ENCODE measurements at regions not wholly inside any gene's neighbourhood (a gene's known extent, or its start where the extent isn't known, plus 50 kb on each side); places are given as distances from the start of the nearest gene placed in this dataset.
"Not testable (repeated sequence)": the region's sequence is repeated elsewhere in the genome, so short reads cannot be mapped to it uniquely, and the experiment has no call there.

DNA sequence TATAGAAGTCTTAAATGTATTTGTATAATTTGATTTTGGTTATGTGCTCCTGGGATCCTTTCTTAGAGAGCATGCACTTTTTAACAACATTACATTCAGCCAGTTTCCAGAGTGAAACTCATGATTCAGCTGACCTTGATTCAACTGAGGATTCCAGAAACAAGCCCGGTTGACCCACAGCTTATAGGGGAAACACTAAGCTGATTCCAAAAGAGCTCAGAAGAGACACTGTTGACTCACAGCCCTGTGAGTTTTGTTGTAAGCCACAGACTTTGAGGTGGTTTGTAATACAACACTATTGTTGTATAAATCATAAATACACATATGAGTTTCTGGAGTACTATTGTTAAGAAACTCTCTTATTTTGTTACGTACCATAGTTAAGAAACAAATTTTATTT is 133.8 kb upstream of the MGAT4C start:
- no peak overlapping the region for H3K27ac ChIP-seq
- H3K9me3 Mint-ChIP-seq = no peaks in the 10 kb centered on the region
- no peaks in the 10 kb centered on the region for H3K4me1 Mint-ChIP-seq
- no peaks in the 10 kb centered on the region for H3K79me2 ChIP-seq (ENCODE audit: low read depth)
- H3K27me3 ChIP-seq = no peaks in the 10 kb centered on the region
- no peak overlapping the region for H3K4me2 ChIP-seq
- DNase-seq (ENCODE audit: low spot score) = no peak
- H3K27ac Mint-ChIP-seq = no peak overlapping the region
- H3K9me3 ChIP-seq (ENCODE audit: low read depth) = no peaks in the 10 kb centered on the region
- no peak overlapping the region for H3K4me3 Mint-ChIP-seq
- no peaks in the 10 kb centered on the region for H3K36me3 ChIP-seq
- no peak for TF ChIP-seq EZH2 (IDR thresholded peaks at IDR 0.05)
- H3K4me1 ChIP-seq = no peaks in the 10 kb centered on the region
- no peaks in the 10 kb centered on the region for H4K20me1 ChIP-seq (ENCODE audit: low read depth)
- H2AFZ ChIP-seq (replicated peaks) = no peak overlapping the region
- no peaks in the 10 kb centered on the region for H3K36me3 Mint-ChIP-seq
- no peaks in the 10 kb centered on the region for H3K27me3 Mint-ChIP-seq (ENCODE audit: insufficient read depth, low read depth)
- no peaks in the 10 kb centered on the region for H3F3A ChIP-seq (ENCODE audit: low read depth)
- no peak overlapping the region for H3K4me3 ChIP-seq
- H3K9ac ChIP-seq = no peak overlapping the region

DNA sequence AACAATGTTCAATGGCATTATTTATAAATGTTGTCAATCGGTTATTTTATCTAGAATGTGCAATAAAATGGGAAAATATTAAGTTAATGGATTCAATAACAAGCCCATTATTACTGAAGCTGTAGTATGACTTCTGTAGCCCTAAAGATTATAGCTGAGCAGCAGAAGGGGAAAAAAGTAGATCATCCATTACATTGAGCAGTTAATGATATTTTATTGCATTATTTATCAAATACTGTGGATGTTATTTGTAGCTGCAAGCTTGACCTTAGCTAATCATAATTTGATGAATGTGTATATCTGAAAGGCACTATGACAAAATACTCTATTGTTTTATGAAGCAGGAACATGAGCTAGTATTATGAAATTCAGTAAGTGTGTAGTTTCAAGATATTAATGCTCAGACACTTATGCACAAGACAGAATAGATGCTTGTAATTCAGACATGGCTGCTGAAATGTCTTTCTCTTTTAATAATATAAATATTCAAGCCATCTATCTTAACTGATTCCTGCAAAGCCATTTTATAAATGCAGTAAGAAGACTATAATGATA is 131.5 kb upstream of the MGAT4C start:
- H4K20me1 ChIP-seq (ENCODE audit: low read depth) = no peaks in the 10 kb centered on the region
- Mint-ChIP-seq H3K4me1 (no peaks in the 10 kb centered on the region), H3K4me3 (no peak overlapping the region), H3K9me3 (no peaks in the 10 kb centered on the region), H3K36me3 (no peaks in the 10 kb centered on the region), H3K27ac (no peak overlapping the region), H3K27me3 (ENCODE audit: insufficient read depth, low read depth) (no peaks in the 10 kb centered on the region)
- H3K9me3 ChIP-seq (ENCODE audit: low read depth) = no peaks in the 10 kb centered on the region
- H3F3A ChIP-seq (ENCODE audit: low read depth) = no peaks in the 10 kb centered on the region
- no peak overlapping the region for H2AFZ ChIP-seq (replicated peaks)
- no peaks in the 10 kb centered on the region for H3K36me3 ChIP-seq
- TF ChIP-seq CTCF (IDR thresholded peaks at IDR 0.05) = no peak
- H3K4me2 ChIP-seq = no peak overlapping the region
- no peaks in the 10 kb centered on the region for H3K27me3 ChIP-seq
- no peaks in the 10 kb centered on the region for H3K79me2 ChIP-seq (ENCODE audit: low read depth)
- no peak overlapping the region for H3K9ac ChIP-seq
- no peak overlapping the region for H3K27ac ChIP-seq
- no peak for DNase-seq (ENCODE audit: low spot score)
- H3K4me3 ChIP-seq = no peak overlapping the region
- no peaks in the 10 kb centered on the region for H3K4me1 ChIP-seq

GRCh38 chr12:86383759-86384158 is 127.6 kb upstream of the MGAT4C start:
- not testable (repeated sequence) for H3K27me3 Mint-ChIP-seq (ENCODE audit: insufficient read depth, low read depth); H4K20me1 ChIP-seq (ENCODE audit: low read depth); H3K4me1 ChIP-seq; H2AFZ ChIP-seq (replicated peaks); H3F3A ChIP-seq (ENCODE audit: low read depth); H3K9me3 ChIP-seq (ENCODE audit: low read depth); DNase-seq (ENCODE audit: low spot score); H3K27me3 ChIP-seq; H3K4me3 Mint-ChIP-seq; H3K4me1 Mint-ChIP-seq; H3K36me3 Mint-ChIP-seq; H3K27ac Mint-ChIP-seq; H3K27ac ChIP-seq; H3K79me2 ChIP-seq (ENCODE audit: low read depth); H3K4me2 ChIP-seq; H3K9ac ChIP-seq; H3K4me3 ChIP-seq; H3K36me3 ChIP-seq; H3K9me3 Mint-ChIP-seq

GRCh38 chr12:86379337-86379736 is 123.1 kb upstream of the MGAT4C start:
- TF ChIP-seq CTCF (IDR thresholded peaks at IDR 0.05) (no peak), EZH2phosphoT487 (IDR thresholded peaks at IDR 0.05) (no peak), EZH2 (IDR thresholded peaks at IDR 0.05) (no peak)
- Mint-ChIP-seq H3K27ac (no peak overlapping the region), H3K27me3 (ENCODE audit: insufficient read depth, low read depth) (peaks cover 3% of the 10 kb centered on the region), H3K4me1 (no peaks in the 10 kb centered on the region), H3K36me3 (no peaks in the 10 kb centered on the region), H3K4me3 (no peak overlapping the region), H3K9me3 (peaks cover 2% of the 10 kb centered on the region)
- Histone ChIP-seq H3K9me3 (ENCODE audit: low read depth) (no peaks in the 10 kb centered on the region), H2AFZ (replicated peaks) (no peak overlapping the region), H3K9ac (no peak overlapping the region), H3K4me2 (no peak overlapping the region), H3K4me1 (no peaks in the 10 kb centered on the region), H3F3A (ENCODE audit: low read depth) (no peaks in the 10 kb centered on the region), H3K36me3 (no peaks in the 10 kb centered on the region), H4K20me1 (ENCODE audit: low read depth) (no peaks in the 10 kb centered on the region), H3K4me3 (no peak overlapping the region), H3K79me2 (ENCODE audit: low read depth) (no peaks in the 10 kb centered on the region), H3K27me3 (no peaks in the 10 kb centered on the region), H3K27ac (no peak overlapping the region)
- DNase-seq (ENCODE audit: low spot score) = no peak
